ENCODE measurements at regions not wholly inside any gene's neighbourhood (a gene's known extent, or its start where the extent isn't known, plus 50 kb on each side); places are given as distances from the start of the nearest gene placed in this dataset.
"Not testable (repeated sequence)": the region's sequence is repeated elsewhere in the genome, so short reads cannot be mapped to it uniquely, and the experiment has no call there.

- H3K36me3 Mint-ChIP-seq (ENCODE audit: low read depth); POLR2A ChIA-PET; CTCF ChIA-PET; H3K4me1 Mint-ChIP-seq; H3K4me3 Mint-ChIP-seq; H3K9me3 Mint-ChIP-seq; DNase-seq; H3K27me3 Mint-ChIP-seq; H3K27ac Mint-ChIP-seq: not testable (repeated sequence)
Measured at GRCh38 chr14:86905386-86905926, 1087.5 kb downstream of the GALC start.

DNA sequence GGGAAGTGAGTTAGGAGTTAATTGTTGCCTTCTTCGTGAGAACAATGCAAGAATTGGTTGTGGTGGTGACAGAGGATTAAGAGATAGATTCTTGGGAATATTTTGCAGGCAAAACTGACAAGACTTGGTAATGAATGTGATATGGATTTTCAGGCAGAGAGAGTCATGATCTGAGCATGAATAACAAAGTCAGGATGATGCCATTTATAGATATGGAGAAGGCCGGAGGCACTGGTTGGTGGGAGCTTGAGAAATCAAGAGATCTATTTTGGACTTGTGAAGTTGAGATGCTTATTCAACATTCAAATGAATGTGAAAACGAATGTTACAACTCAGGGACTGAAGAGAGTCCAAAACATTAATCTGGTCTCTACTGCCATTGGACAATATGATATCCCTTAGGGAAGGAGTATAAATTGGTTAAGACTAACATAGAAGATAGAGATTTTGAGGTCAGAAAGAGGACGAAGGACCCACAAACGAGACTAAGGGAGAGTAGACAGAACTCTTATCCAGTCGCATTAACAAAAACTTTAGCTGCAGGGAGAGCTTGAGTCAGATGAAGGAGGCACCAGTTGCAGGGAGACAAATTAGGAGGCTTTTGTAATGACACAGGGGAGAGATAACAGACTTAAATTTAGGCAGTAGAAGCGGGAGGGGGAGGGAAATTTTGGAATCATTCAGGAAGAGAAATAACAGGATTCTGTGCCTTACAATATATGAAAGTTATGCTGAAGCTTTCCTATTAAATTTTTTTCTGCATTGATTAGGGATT lies 1090.6 kb downstream of the GALC start:
- Mint-ChIP-seq H3K27me3 (no peaks in the 10 kb centered on the region), H3K27ac (no peak overlapping the region), H3K4me1 (no peaks in the 10 kb centered on the region), H3K4me3 (no peak overlapping the region), H3K9me3 (no peaks in the 10 kb centered on the region), H3K36me3 (ENCODE audit: low read depth) (no peaks in the 10 kb centered on the region)
- ChIA-PET POLR2A (no interaction called here), CTCF (no interaction called here)
- no peak for DNase-seq

DNA sequence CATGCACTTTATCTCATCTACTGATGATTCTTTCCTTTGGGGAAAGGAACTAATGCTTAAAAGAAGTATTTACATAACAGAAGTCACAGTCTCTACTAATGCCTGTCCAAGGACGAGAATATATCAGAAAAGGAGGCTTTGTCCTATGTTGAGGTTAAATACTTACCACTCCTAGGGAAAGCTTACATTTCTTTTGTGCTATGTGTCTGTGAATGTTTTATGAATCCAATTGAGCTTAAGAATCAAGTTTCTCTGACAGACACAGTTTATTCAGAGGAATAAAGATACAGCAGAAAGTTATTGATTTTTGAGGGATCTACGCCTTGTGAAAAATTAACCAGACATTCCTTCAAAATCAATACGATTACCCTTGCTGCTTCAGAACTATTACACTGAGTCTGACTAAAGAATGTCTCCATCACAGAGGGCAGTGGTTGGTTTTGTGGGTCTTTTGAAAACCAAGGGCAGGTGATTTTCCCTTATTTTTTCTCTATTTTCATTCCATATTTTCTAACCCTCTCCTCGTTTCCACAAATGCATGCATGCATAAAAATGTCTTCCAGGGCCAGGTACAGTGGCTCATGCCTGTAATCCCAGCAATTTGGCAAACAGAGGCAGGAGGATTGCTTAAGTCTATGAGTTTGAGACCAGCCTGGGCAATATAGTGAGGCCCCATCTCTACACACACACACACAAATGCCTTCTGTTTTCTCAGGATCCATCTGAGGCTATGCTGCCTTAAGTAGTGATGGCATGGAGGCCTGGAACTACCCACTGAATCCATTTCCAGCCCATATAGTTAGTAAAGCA lies 1095.1 kb downstream of the GALC start:
- ChIA-PET POLR2A (no interaction called here), CTCF (no interaction called here)
- no peak for DNase-seq
- H3K9me3 Mint-ChIP-seq = no peaks in the 10 kb centered on the region
- H3K4me1 Mint-ChIP-seq = no peaks in the 10 kb centered on the region
- H3K27ac Mint-ChIP-seq = no peak overlapping the region
- H3K27me3 Mint-ChIP-seq = no peaks in the 10 kb centered on the region
- H3K36me3 Mint-ChIP-seq (ENCODE audit: low read depth) = no peaks in the 10 kb centered on the region
- no peak overlapping the region for H3K4me3 Mint-ChIP-seq

DNA sequence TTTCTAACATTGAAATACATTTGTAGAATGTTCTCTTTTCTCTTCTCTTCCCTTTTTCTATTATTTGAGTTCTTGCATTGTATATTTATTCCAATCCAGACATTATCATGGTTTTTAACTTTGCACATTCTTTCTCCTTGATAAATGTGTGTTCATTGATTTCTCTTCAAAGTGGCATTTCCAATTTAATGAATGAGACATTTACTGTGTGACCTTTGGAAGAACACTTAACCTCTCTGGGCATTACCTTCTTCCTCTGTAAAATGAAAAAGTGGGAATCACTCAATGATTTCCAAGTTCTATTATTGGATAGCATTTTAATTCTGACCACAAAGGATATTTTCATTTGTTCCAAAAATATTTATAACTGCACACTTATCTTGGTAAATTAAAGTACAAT lies 1095.8 kb downstream of the GALC start:
- no peak overlapping the region for H3K4me3 Mint-ChIP-seq
- H3K36me3 Mint-ChIP-seq (ENCODE audit: low read depth) = no peaks in the 10 kb centered on the region
- no peak for DNase-seq
- CTCF ChIA-PET = no interaction called here
- no peaks in the 10 kb centered on the region for H3K9me3 Mint-ChIP-seq
- no peaks in the 10 kb centered on the region for H3K27me3 Mint-ChIP-seq
- H3K27ac Mint-ChIP-seq = no peak overlapping the region
- POLR2A ChIA-PET = no interaction called here
- no peaks in the 10 kb centered on the region for H3K4me1 Mint-ChIP-seq

- no peaks in the 10 kb centered on the region for H3K27me3 Mint-ChIP-seq
- CTCF ChIA-PET = no interaction called here
- DNase-seq = no peak
Measured at GRCh38 chr14:86896701-86897100, 1096.3 kb downstream of the GALC start.

GRCh38 chr14:86892152-86892956 lies 1100.6 kb downstream of the GALC start:
- H3K4me3 Mint-ChIP-seq = no peak overlapping the region
- ChIA-PET CTCF (no interaction called here), POLR2A (no interaction called here)
- H3K4me1 Mint-ChIP-seq = no peaks in the 10 kb centered on the region
- peaks cover 2% of the 10 kb centered on the region for H3K9me3 Mint-ChIP-seq
- H3K27me3 Mint-ChIP-seq = no peaks in the 10 kb centered on the region
- no peak overlapping the region for H3K27ac Mint-ChIP-seq
- H3K36me3 Mint-ChIP-seq (ENCODE audit: low read depth) = no peaks in the 10 kb centered on the region
- DNase-seq = no peak

More at GRCh38 chr14:86896701-86897100, 1096.3 kb downstream of the GALC start:
- Mint-ChIP-seq H3K36me3 (ENCODE audit: low read depth) (no peaks in the 10 kb centered on the region), H3K4me1 (no peaks in the 10 kb centered on the region), H3K27ac (no peak overlapping the region), H3K9me3 (no peaks in the 10 kb centered on the region), H3K4me3 (no peak overlapping the region)
- POLR2A ChIA-PET = no interaction called here

- no peaks in the 10 kb centered on the region for H3K36me3 Mint-ChIP-seq (ENCODE audit: low read depth)
- DNase-seq = no peak
- H3K4me1 Mint-ChIP-seq = no peaks in the 10 kb centered on the region
- H3K27ac Mint-ChIP-seq = no peak overlapping the region
- no peak overlapping the region for H3K4me3 Mint-ChIP-seq
- H3K27me3 Mint-ChIP-seq = no peaks in the 10 kb centered on the region
- ChIA-PET POLR2A (no interaction called here), CTCF (no interaction called here)
- peaks cover 6% of the 10 kb centered on the region for H3K9me3 Mint-ChIP-seq
Measured at GRCh38 chr14:86885280-86885679, 1107.7 kb downstream of the GALC start.

DNA sequence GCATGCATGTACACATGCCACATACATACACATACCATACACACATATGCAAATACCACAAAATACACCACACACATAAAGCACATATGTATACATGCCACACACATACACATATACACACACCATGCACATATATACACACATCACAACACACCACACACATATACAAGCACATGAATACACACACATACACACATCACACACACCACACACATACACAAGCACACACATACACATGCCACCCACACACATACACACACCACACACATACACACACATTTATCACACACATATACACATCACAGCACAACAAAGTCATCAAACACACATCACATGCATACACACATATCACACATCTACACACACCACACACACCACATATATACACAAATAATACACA lies 1108.5 kb downstream of the GALC start:
- Mint-ChIP-seq H3K9me3 (peaks cover 6% of the 10 kb centered on the region), H3K27ac (no peak overlapping the region), H3K36me3 (ENCODE audit: low read depth) (no peaks in the 10 kb centered on the region), H3K4me3 (no peak overlapping the region), H3K27me3 (no peaks in the 10 kb centered on the region), H3K4me1 (no peaks in the 10 kb centered on the region)
- no peak for DNase-seq
- POLR2A ChIA-PET = no interaction called here
- CTCF ChIA-PET = no interaction called here

- no peaks in the 10 kb centered on the region for H3K4me1 Mint-ChIP-seq
- DNase-seq = no peak
- ChIA-PET CTCF (no interaction called here), POLR2A (no interaction called here)
- H3K27ac Mint-ChIP-seq = no peak overlapping the region
- no peaks in the 10 kb centered on the region for H3K36me3 Mint-ChIP-seq (ENCODE audit: low read depth)
- no peak overlapping the region for H3K4me3 Mint-ChIP-seq
- no peaks in the 10 kb centered on the region for H3K27me3 Mint-ChIP-seq
- peaks cover 6% of the 10 kb centered on the region for H3K9me3 Mint-ChIP-seq
Measured at GRCh38 chr14:86882818-86883217, 1110.2 kb downstream of the GALC start.

GRCh38 chr14:86865934-86866333 lies 1127.0 kb downstream of the GALC start:
- H3K4me1 Mint-ChIP-seq = no peaks in the 10 kb centered on the region
- H3K27ac Mint-ChIP-seq = no peak overlapping the region
- POLR2A ChIA-PET = no interaction called here
- CTCF ChIA-PET = no interaction called here
- no peak overlapping the region for H3K4me3 Mint-ChIP-seq
- H3K36me3 Mint-ChIP-seq (ENCODE audit: low read depth) = no peaks in the 10 kb centered on the region
- no peak for DNase-seq
- no peaks in the 10 kb centered on the region for H3K27me3 Mint-ChIP-seq
- H3K9me3 Mint-ChIP-seq = peaks cover 4% of the 10 kb centered on the region

DNA sequence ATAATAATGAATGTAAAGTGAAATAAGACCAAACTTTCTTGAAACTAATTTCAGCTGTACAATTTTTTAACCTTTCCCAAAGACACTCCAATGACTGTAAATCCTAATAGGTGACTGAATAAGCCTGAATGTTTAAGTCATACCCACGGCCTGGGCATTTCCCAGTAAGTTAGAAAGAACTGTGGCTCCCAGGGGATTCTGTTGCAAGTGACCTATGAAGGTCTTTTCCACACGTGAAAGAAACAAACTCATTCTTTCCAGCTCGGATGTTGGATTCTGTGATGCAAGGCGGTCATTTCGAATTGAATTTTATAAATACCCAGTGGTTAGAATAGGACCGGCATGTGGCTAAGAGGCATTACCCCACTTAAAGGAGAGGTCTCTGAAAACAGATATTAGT lies 1134.4 kb downstream of the GALC start:
- no peaks in the 10 kb centered on the region for H3K4me1 Mint-ChIP-seq
- H3K4me3 Mint-ChIP-seq = no peak overlapping the region
- H3K27ac Mint-ChIP-seq = no peak overlapping the region
- no peaks in the 10 kb centered on the region for H3K27me3 Mint-ChIP-seq
- ChIA-PET POLR2A (no interaction called here), CTCF (no interaction called here)
- DNase-seq = no peak
- no peaks in the 10 kb centered on the region for H3K36me3 Mint-ChIP-seq (ENCODE audit: low read depth)
- H3K9me3 Mint-ChIP-seq = no peaks in the 10 kb centered on the region

GRCh38 chr14:86858031-86858430 lies 1135.0 kb downstream of the GALC start:
- CTCF ChIA-PET = no interaction called here
- H3K4me1 Mint-ChIP-seq = no peaks in the 10 kb centered on the region
- no peaks in the 10 kb centered on the region for H3K36me3 Mint-ChIP-seq (ENCODE audit: low read depth)
- no peaks in the 10 kb centered on the region for H3K9me3 Mint-ChIP-seq
- H3K27ac Mint-ChIP-seq = no peak overlapping the region
- POLR2A ChIA-PET = no interaction called here
- DNase-seq = no peak
- H3K27me3 Mint-ChIP-seq = no peaks in the 10 kb centered on the region
- no peak overlapping the region for H3K4me3 Mint-ChIP-seq

- H3K9me3 Mint-ChIP-seq = no peaks in the 10 kb centered on the region
- no peaks in the 10 kb centered on the region for H3K4me1 Mint-ChIP-seq
- H3K4me3 Mint-ChIP-seq = no peak overlapping the region
- no peaks in the 10 kb centered on the region for H3K36me3 Mint-ChIP-seq (ENCODE audit: low read depth)
- H3K27me3 Mint-ChIP-seq = no peaks in the 10 kb centered on the region
- POLR2A ChIA-PET = no interaction called here
- no peak for DNase-seq
- CTCF ChIA-PET = no interaction called here
- H3K27ac Mint-ChIP-seq = no peak overlapping the region
Measured at GRCh38 chr14:86852530-86852929, 1140.5 kb downstream of the GALC start.
